Lung (tissue), 11 donors: ENCODE measurements at regions not wholly inside any gene's neighbourhood (a gene's known extent, or its start where the extent isn't known, plus 50 kb on each side); places are given as distances from the start of the nearest gene placed in this dataset.
"Not testable (repeated sequence)": the region's sequence is repeated elsewhere in the genome, so short reads cannot be mapped to it uniquely, and the experiment has no call there.

Experiments used
- ATAC-seq: fragments of 200-7000 bp; cut with Tn5 transposase; one replicate; pipeline ENCODE4 v1.9.1; 2020; ENCODE audit warnings: moderate number of reproducible peaks; ENCODE audit not compliant: insufficient read depth, low FRiP score
- DNase-seq, 3 donors: peaks; one replicate each; pipeline ENCODE4 v3.0.0-alpha.2; 2013 to 2017
- H3K27ac ChIP-seq, 2 donors: one replicate each; pipeline ENCODE4 v1.5.1; 2013; ENCODE audit warnings: mild to moderate bottlenecking in 2 of 2, moderate library complexity in 2 of 2, control low read depth in 1 of 2, inconsistent platforms in 1 of 2, low read depth in 1 of 2, low read length in 1 of 2
- H3K27me3 ChIP-seq, 3 donors: one replicate each; pipeline ENCODE4 v1.5.1; 2013; ENCODE audit warnings: low read length in 2 of 3; ENCODE audit not compliant: control insufficient read depth in 3 of 3, insufficient read depth in 3 of 3
- H3K36me3 ChIP-seq, 4 donors: one replicate each; pipeline ENCODE4 v1.5.1; 2013; ENCODE audit warnings: low read length in 4 of 4, mild to moderate bottlenecking in 1 of 4, moderate library complexity in 1 of 4; ENCODE audit not compliant: control insufficient read depth in 4 of 4, insufficient read depth in 4 of 4
- H3K4me1 ChIP-seq, 5 donors: one replicate each; pipeline ENCODE4 v1.5.1; 2013; ENCODE audit warnings: low read length in 5 of 5, mild to moderate bottlenecking in 2 of 5, moderate library complexity in 1 of 5; ENCODE audit not compliant: control insufficient read depth in 5 of 5, insufficient read depth in 5 of 5
- H3K4me3 ChIP-seq: one replicate; pipeline ENCODE4 v1.5.1; 2013; ENCODE audit warnings: mild to moderate bottlenecking, control low read depth, moderate library complexity
- H3K9ac ChIP-seq, 2 donors: one replicate each; pipeline ENCODE4 v1.5.1; 2013; ENCODE audit warnings: low read length in 2 of 2, control low read depth in 1 of 2; ENCODE audit not compliant: insufficient read depth in 1 of 2
- H3K9me3 ChIP-seq, 4 donors: one replicate each; pipeline ENCODE4 v1.5.1; 2013; ENCODE audit warnings: low read length in 3 of 4, mild to moderate bottlenecking in 1 of 4, moderate library complexity in 1 of 4; ENCODE audit not compliant: control insufficient read depth in 4 of 4, insufficient read depth in 3 of 4
- CTCF ChIP-seq: IDR thresholded peaks from 2 replicates; pipeline ENCODE4 v1.5.1; 2012; ENCODE audit warnings: mild to moderate bottlenecking; ENCODE audit errors: control extremely low read depth, extremely low read depth
- WGBS, 2 donors: extraction: QIAGEN DNeasy Blood & Tissue Kit; methylation state at CpG; one replicate each; pipeline ENCODE4 v1.1.7; 2013; 5-methylcytosine and 5-hydroxymethylcytosine counted together
- donor health status: control.
- donor health status: control.
- donor health status: Bipolar disorder and iron deficiency.
- donor health status: healthy.
- donor health status: DM: yes; HTN: yes; CAD: no.

- not testable (repeated sequence) for H3K4me1 ChIP-seq, DNase-seq, H3K27ac ChIP-seq, H3K36me3 ChIP-seq, ATAC-seq, H3K4me3 ChIP-seq, H3K27me3 ChIP-seq, H3K9ac ChIP-seq, H3K9me3 ChIP-seq
- 84 to 89% methylated on average over 12 of the region's 12 CpGs for WGBS, 2 donors
These were observed 1533.5 kb downstream of the REEP3 start for GRCh38 chr10:65054701-65055100.

- no peak for ATAC-seq
- no peaks in the 10 kb centered on the region for H3K36me3 ChIP-seq
- H3K4me1 ChIP-seq, result no peaks in the 10 kb centered on the region
- WGBS, 2 donors, result 90 to 98% methylated on average over 1 of the region's 1 CpG
- no peak overlapping the region for H3K27ac ChIP-seq
- no peaks in the 10 kb centered on the region for H3K27me3 ChIP-seq
- no peaks in the 10 kb centered on the region for H3K9me3 ChIP-seq
- DNase-seq, result no peak
- no peak overlapping the region for H3K4me3 ChIP-seq
- no peak for TF ChIP-seq CTCF
- H3K9ac ChIP-seq, result no peak overlapping the region
These were observed 1544.1 kb downstream of the REEP3 start for GRCh38 chr10:65065278-65065677.

- ATAC-seq (no peak), DNase-seq (no peak)
- H3K4me3 ChIP-seq, result no peak overlapping the region
- H3K27me3 ChIP-seq, result no peaks in the 10 kb centered on the region
- no peak overlapping the region for H3K27ac ChIP-seq
- H3K9me3 ChIP-seq, result peaks cover 0 to 22% (median 9%) of the 10 kb centered on the region in 4 donors
- no peaks in the 10 kb centered on the region for H3K4me1 ChIP-seq
- no peak for TF ChIP-seq CTCF
- WGBS, 2 donors, result 68 to 72% methylated on average over 6 of the region's 6 CpGs
- H3K36me3 ChIP-seq, result no peaks in the 10 kb centered on the region
- H3K9ac ChIP-seq, result no peak overlapping the region
These were observed 1562.0 kb downstream of the REEP3 start for GRCh38 chr10:65083222-65083621.

- no peaks in the 10 kb centered on the region for H3K27me3 ChIP-seq
These were observed 1569.8 kb downstream of the REEP3 start for GRCh38 chr10:65090991-65091390.

More at GRCh38 chr10:65090991-65091390, 1569.8 kb downstream of the REEP3 start:
- H3K9me3 ChIP-seq, result no peaks in the 10 kb centered on the region
- H3K9ac ChIP-seq, result no peak overlapping the region
- no peaks in the 10 kb centered on the region for H3K36me3 ChIP-seq
- H3K4me3 ChIP-seq, result no peak overlapping the region
- no peak for TF ChIP-seq CTCF
- H3K4me1 ChIP-seq, result no peaks in the 10 kb centered on the region
- DNase-seq (no peak), ATAC-seq (no peak)
- H3K27ac ChIP-seq, result no peak overlapping the region
